HG02623 (cell line): ENCODE measurements at regions not wholly inside any gene's neighbourhood (a gene's known extent, or its start where the extent isn't known, plus 50 kb on each side); places are given as distances from the start of the nearest gene placed in this dataset.

Source experiments
- ATAC-seq: cut with Tn5 transposase; IDR thresholded peaks from one replicate; pipeline ENCODE4 v1.9.1; 2021; ENCODE audit warnings: moderate library complexity; ENCODE audit not compliant: unreplicated experiment

DNA sequence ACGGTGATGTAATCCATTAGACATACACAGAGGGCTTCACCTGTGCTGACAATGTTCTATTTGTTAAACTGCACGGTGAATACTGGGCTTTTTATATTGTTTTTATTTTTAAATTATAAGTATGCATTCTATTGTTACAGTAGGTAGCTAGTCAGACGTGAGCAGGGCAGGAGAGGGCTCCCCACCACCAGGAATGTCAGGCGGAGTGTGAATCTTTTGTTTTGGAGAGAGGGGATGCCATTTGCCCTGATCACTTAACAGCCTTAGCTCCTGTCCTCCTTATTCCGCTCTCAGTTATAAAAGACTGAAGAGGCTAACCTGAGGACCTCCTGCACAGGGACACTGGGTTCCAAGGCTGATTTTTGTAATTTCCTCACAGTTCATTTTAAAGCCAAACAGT, 151.6 kb upstream of the TAPT1 start:
- ATAC-seq = no peak

DNA sequence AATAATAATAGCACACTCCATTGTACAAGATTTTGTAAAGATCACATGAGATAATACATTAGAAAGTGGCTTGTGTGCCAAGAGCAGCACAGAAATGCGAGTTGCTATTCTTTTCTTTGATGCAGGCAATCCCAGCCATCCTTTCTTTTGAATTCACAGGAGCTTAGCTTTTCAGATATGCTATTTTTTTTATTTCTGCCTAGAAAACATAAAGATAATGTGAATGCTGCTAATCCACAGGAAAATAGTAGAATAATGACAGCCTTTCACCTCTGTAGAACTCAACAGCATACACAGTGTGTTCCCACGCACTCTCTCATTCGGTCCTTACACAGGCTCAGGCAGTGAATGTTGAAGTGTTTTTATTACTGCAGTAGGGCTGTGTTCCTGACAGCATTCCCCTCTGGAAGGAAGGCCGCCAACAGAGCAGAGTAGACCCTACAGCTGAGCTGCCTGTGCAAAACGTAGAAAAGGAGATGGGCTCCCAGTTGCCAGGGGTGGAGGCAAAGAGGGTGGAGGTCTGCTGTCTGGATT, 138.8 kb upstream of the TAPT1 start:
- no peak for ATAC-seq

DNA sequence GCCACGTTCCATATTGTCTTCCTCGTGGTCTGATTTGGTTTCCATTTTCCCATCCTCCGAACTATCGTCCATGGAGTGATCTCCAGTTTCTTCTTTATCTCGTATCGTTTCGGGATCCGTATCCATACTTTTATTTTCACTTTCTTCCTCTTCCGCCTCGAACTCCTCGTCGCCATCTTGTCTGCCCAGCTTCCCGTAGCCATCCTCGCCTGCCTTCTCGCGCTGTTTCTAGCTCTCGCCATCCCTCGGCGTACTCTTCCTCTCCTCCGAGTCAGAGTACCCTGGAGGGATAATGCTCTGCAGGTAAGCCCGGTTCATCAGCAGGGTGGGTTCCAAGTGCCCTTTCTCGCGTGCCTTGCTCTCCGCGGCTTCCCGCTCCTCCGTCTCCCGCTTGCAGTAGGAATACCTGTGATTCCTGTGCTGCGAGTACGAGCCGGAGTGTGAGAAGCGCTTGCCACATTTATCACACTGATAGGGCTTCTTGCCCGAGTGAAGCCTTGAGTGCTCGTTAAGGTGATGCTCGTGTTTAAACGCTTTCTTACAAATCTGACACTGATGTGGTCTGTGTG, 134.5 kb upstream of the TAPT1 start:
- no peak for ATAC-seq

DNA sequence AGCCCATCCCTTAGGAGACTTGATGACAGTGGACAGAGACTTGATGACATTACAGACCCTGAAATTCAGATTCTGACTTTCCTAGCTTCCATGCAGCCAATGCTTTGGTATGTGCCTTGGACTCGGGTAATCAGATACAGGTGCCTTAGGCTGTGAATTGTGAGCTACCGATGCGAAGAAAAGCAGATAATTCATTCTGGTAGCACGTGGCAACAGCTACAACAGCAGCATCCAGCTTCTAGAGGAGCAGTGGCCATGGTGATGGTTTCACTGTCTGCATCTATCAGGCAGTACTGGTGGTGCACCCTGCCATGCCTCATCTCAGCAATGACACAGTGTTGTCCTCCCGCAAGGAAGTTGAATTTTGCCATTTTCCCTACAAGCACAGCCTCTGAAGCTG, 126.9 kb upstream of the TAPT1 start:
- no peak for ATAC-seq

DNA sequence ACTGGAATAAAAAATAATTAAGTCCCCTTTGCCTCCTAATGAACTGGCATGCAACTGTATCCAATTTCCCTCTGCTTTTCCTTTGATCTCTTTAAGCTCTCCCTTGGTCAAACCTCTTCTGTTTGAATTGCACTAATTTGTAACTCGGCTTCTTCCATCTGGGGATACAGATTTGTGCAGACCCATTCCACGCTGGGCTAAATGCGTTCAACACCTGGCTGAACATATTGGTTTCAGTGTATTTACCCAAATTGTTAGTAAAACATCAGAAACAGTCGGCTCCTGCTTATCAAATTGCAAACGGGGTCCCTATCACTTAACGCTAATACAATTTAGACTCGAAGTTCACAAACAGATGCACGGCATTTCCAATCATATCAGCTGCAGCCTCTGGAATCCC, 124.9 kb upstream of the TAPT1 start:
- no peak for ATAC-seq

DNA sequence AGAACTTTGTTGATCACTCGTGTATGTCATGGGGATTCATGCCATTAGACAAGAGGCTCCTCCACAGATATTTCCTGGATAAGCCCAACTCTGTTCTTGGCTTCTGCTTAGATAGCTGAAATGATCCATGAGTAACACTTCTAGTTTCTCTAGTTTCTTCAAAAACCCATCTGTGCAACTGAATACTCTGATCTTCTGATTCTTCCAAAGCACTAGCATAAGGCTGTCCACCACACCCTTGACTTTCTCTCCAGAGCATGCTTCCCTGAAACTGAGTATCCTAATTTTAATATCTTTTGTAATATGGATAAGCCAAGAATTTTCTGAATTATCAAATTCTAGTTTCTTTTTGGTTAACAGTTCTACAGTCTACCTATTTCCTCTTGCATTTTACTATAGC, 118.6 kb upstream of the TAPT1 start:
- ATAC-seq = no peak

DNA sequence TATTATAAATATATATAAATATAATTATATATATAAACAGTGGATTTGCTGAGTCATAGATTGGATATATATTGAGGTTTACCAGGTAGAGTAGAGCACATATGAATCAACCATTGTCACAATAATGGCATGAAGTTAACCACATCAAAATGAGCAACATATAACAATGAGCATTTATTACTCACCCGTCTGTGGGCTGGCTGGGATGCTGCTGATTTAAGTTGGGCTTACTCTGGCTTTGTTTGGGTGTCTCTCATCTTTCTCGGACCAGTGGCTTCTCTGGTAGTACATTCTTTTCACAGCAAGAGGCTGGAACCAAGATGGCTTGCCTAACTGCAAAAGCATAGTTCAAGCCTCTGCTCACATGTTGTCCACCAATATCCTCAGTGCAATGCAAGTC, 111.7 kb upstream of the TAPT1 start:
- no peak for ATAC-seq

DNA sequence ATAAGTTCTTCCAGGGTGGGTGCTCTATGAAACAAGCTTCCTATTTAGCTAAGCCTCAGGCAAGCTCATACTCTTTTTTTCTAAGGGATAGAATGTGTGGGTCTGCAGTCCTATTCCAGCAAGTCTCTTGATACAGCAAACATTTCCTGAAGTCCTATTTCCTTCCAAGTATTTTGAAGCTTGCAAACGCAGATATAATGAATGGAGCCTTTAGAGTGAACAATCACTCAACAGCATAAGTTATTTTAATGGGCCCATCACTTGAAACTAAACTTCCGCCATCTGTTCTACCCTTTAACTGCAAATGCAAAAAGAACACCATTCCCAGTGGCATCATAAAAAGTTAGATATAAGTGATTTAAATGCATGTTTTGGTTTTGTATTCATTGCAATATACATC, 108.3 kb upstream of the TAPT1 start:
- no peak for ATAC-seq

DNA sequence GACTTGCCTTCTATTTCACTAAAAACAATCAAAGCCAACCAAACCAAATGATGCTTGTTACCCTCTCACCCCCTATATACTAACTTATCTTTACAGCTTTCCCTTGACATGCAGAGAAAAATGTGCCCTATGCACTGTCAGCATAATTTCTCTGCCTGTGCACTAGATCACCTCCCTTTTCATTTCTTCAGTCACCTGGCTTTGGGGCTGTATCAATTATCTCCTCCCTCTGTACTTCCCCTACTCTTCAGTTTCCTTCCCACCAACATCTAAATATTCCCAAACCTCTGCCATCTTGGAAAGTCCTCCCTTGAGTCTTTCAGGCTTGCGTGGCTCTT, 103.5 kb upstream of the TAPT1 start:
- ATAC-seq = no peak

DNA sequence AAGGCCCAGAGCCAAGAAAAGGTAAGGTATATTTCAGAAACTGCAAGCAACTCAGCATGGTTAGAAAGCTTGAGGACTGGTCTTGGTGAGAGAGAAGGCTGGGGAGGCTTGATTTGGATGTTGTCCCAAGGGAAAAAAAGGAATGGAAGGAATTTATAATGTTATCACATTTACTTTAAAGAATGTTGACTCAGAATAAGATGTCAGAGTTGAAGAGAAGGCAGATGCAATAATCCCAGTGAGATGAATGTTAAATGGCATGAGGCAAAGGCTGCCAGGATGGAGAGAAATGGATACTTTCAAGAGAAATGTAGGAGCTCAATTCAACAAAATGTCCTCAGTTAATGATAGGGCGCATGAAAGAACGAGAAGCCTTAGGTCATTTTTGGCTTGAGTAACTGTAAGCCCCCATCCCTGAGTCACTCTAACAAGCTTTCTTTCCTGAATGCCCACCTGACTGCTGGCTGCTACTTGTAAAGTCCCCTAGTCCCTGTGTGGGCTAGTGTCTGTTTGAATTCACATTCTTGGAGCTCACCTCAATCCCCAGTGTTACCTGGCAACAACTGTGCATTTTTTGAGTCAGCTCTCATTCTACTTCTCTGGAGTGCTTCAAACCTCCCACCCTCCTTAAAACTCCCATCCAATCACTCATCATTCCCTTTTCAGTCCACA, 103.0 kb upstream of the TAPT1 start:
- no peak for ATAC-seq

DNA sequence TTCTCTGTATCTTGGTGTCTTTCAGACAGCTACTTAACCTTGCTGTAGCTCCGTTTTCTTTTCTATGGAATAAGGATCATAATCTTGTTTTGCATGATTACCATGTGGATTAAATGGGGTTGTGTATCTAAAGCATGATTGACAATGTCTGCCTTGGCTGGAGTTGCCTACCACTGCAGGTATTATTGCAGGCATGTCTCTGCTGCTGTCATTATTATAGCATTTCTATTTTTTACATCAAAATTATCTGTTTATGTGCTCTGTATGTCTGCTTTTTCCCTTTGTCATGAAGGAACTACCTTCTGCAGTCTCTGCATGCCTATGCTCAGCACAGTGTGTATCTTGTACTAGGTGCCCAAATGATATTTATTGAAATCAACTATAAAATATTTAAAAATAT, 95.9 kb upstream of the TAPT1 start:
- no peak for ATAC-seq

DNA sequence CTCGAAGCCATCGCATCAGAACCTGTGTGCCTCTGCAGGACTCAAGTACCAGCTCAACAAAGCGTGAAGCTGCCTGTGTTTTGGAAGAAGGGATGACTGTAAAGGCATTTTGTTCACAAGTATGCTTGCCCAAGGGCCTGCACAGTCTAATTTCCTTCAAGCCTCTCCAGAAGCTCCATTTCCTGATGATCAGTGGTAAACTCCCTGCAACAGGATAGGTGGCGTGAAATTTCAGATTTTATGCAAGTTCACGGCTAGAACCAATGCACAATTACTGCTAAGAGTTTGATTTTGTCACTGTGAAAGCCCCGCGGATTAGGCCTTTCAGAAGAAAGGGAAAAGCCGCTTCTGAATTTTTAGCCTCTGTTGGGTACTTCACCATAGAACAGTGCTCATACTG, 89.2 kb upstream of the TAPT1 start:
- no peak for ATAC-seq

DNA sequence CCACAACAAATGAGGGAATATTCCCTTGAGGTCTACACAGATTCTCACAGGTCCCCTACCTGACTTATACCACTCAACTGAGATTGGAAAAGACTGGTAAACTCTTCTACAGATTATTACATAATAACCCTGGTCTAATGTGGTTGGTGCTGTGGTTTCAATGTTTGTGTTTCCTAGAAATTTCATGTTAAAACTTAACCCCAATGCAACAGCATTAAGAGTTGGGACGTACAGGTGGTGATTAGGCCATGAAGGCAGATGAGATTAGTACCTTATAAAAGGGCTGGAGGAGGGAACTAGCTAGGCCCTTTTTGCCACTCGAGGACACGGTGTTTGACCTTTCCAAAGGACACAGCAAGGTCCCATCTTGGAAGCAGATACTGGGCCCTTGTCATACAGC, 84.3 kb upstream of the TAPT1 start:
- no peak for ATAC-seq

DNA sequence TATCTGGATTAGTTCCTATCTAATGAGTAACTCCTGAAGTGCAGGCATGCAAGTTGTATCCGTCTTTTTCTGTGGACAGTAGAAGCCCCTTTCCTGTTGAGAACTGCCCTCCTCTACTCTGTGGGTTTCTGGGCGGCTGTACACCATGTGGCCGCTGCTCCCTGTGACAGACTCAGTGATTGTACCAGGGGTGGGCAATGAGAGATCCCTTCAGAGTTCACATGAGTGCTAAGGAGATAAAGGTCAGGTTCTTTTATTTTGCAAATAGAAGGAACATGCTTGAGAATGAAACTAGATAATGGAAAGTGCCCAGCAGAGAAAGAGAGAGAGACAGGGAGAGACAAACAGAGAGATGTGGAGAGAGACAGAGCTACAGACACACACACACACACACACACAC, 76.4 kb upstream of the TAPT1 start:
- no peak for ATAC-seq

DNA sequence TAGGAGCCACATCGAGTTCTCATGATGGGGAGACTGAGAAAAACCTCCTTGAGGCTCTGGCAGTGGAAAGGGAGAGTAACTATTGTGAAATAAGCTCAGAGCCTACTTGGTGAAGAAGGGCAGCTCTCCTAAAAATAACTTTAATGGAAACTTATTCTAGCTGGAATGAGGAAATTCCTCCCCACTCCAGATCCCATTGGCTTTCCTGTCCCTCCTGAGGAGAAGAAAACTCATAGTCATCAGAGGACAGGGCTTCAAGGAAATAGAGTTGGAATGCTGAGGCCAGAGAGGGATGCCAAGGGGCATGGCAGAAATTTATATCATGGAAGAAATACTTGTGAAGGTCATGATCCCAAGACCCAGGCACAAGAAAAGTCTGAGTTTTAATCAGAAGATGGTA, 70.7 kb upstream of the TAPT1 start:
- no peak for ATAC-seq

DNA sequence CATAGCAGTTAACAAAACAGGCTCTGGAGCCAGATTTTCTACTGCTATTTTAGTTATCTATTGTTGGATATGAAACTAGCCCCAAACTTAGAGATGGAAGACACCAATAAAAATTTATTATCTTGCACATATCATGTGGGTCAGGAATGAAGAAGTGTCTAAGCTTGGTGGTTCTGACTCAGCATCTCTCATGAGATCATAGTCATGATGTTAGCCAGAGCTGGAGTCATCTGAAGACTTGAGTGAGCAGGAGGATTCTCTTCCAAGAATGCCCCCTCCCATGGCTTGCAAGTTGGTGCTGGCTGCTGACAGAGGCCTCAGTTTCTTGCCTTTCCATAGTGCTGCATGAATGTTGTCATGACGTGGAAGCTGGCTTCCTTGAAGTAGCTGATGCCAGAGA, 68.2 kb upstream of the TAPT1 start:
- no peak for ATAC-seq

DNA sequence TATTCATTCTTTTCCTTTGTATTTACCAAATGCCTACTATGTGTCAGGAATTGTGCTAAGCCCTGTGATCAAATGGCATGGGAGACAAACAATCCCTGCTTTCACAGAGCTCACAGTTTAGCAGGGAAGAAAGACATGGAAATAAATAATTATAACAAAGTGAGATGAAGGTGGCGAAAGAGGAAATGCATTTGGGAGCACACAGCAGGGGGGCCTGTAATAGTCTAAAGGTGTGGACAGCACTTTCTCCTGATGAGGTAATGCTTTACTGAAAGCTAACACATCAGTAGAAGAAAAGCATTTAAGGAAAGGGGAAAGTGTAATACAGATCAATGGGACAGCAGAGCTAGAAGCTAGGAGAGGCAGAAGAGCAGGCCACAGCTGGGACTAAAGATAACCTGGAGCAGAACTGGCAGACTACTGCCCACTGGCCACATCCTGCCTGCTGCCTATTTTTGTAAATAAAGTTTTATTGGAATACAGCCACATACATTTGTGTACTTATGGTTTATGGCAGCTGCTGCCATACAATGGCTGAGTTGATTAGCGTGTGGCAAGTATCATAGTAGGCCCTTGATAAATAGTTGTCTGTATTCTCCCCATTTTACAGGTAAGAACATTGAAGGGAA, 67.1 kb upstream of the TAPT1 start:
- ATAC-seq = no peak

DNA sequence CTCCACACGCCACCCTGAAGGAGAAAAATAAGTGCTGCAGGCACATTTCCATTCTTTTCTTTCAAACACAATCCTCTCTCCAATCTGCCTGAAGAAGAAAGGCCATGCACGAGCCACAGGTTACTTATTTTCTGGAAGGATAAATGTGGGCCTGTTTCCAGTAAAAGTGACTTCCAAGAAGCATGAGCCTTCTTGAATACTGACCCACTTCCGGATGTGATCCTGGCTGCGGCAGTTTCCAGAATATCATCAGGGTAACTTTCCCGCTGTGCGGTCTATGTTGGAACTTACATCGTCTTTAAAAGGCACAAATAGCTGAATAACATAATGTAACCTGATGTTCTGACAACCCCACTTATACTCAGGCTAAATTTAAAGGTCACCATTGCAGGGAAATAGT, 66.3 kb upstream of the TAPT1 start:
- no peak for ATAC-seq

DNA sequence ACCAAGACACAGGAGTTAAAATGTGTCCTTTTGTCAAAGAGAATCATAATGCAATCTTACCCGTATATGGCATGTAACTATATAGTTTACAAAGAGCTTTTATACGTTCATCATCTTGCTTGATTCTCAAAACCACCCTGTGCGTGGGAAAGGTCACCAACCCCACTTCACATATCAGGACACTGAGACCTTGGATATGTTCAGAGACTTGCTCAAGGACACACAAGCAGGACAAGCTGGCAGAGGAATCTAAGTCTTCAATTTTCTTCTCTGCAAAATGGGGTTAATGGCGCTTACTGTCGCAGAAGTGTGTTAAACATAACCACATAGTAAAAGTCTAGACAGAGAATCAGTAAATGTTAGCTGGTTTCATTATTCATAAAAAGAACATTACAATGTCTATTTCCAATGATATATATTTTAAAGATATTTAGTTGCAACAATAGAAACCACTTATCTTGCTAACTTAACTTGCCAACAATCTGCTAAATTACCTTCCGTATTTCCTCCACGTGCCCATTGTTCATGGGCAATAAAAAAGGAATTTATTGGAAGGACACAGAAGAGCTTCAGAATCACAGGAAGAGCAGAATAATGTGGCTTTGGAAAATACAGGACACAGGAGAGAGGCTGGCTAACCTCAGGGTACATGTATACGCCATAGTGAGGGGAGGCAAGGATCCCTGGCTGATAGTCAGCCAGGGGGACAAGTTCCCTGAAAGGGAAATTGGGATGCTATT, 64.6 kb upstream of the TAPT1 start:
- no peak for ATAC-seq

DNA sequence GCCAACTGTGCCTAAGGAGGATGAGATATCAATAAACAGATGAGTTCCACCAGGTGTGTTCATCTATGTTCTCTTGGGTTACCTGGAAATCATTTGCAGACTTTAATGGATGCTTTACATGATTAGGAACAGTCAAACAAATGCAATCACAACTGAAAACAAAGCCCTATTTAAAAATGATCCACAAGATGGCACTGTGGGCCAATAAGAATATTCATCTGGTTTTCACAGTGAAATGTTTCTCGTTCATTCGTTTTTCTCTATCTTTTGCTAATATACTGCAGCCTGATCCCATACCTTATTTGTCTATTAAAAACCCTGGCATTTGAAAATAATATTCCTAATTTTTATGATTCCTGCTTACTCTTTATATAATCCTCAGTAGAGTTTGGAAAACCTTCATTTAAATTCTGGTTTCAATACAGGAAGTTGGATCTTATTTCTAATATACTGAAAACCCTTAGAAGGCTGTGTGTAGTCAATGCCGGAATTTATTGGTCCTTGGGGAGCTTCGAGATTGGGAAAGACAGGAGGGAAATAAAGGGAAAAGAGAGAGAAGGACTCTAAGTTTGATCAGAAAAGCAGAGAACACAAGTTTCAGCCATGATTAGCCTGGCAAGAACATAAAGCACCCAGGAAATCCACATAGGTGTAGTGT, 63.8 kb upstream of the TAPT1 start:
- ATAC-seq = no peak

DNA sequence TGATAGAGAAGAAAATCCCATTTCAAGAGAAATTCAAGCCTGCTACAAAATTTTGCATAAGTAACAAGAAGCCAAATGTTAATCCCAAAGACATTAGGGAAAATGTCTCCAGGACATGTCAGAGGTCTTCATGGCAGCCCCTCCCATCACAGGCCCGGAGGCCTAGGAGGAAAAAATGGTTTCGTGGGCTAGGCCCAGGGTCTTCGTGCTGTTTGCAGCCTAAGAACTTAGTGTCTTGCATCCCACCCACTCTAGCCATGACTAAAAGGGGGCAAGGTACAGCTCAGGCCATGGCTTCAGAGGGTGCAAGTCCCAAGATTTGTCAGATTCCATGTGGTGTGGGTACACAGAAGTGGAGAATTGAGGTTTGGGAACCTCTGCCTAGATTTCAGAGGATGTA, 57.8 kb upstream of the TAPT1 start:
- no peak for ATAC-seq

DNA sequence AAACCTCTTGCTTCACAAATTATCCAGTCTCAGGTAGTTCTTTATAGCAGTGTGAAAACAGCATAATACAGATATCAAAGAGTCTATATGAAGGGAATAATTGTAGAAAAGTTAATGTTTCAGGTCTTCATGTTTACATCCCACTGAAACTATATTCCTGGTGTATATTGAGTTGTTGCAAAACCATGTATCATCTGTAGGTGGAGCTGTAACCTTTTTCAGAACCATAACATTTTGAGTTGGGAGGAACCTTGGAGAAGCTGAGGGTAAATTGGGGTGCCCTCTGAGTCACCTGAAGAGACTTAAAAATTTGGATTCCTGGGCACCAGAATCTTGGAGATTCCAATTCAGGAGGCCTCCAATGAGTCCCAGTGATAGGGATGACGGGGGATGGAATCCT, 51.9 kb upstream of the TAPT1 start:
- no peak for ATAC-seq
